ENCODE measurements at regions not wholly inside any gene's neighbourhood (a gene's known extent, or its start where the extent isn't known, plus 50 kb on each side); places are given as distances from the start of the nearest gene placed in this dataset.

DNA sequence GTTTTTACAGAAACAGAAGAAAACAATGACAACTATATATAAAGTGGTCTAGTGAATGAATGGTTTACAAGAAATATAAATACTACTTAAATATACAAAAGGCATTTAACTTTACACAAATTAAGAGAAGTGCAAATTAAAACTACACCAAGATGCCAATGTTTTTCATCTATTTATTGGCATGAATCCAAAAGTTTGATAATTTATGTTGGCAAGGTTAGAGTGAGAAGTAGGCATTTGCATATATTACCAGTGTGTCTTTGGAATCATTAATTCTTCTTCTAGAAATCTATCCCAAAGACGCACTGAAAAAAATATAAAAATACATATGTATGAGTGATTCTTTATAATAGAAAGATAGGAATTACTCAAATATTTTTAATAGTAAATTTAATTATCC, 457.4 kb downstream of the MDFIC start:
- no peak for DNase-seq (ENCODE audit: low read depth)
- no peak overlapping the region for H3K4me3 ChIP-seq (ENCODE audit: low read length)
- TF ChIP-seq, protein P1, sequence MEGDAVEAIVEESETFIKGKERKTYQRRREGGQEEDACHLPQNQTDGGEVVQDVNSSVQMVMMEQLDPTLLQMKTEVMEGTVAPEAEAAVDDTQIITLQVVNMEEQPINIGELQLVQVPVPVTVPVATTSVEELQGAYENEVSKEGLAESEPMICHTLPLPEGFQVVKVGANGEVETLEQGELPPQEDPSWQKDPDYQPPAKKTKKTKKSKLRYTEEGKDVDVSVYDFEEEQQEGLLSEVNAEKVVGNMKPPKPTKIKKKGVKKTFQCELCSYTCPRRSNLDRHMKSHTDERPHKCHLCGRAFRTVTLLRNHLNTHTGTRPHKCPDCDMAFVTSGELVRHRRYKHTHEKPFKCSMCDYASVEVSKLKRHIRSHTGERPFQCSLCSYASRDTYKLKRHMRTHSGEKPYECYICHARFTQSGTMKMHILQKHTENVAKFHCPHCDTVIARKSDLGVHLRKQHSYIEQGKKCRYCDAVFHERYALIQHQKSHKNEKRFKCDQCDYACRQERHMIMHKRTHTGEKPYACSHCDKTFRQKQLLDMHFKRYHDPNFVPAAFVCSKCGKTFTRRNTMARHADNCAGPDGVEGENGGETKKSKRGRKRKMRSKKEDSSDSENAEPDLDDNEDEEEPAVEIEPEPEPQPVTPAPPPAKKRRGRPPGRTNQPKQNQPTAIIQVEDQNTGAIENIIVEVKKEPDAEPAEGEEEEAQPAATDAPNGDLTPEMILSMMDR (conservative IDR thresholded peaks at IDR 0.05; ENCODE audit: low read depth, low read length) = no peak

DNA sequence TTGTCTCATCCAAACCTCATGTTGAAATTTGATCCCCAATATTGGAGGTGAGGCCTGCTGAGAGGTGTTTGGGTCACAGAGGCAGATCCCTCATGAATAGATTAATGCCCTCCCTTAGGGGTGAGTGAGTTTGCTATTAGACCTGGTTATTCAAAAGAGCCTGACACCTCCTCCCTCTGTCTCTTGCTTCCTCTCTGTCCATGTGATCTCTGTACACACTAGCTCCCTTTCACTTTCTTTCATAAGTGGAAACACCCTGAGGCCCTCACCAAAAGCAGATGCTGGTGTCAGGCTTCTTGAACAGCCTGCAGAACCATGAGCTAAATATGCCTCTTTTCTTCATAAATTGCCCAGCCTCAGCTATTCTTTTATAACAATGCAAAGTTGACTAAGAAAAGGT, 447.1 kb downstream of the MDFIC start:
- no peak for DNase-seq (ENCODE audit: low read depth)

DNA sequence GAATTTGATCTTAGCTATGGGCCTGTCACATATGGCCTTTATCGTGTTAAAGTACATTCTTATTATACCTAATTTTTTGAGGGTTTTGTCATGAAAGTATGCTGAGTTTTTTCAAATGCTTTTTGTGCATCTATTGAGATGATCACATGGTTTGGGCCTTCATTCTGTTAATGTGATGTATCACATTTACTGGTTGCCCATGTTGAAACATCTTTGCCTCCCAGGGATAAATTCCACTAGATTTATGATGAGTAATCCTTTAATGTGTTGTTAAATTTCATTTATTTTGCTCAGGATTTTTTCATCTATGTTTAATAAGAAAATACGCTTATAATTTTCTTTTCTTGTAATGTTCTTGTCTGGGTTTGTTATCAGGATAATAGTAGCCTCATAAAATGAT, 442.0 kb downstream of the MDFIC start:
- TF ChIP-seq, protein P1 (conservative IDR thresholded peaks at IDR 0.05; ENCODE audit: low read depth, low read length) = no peak
- H3K4me3 ChIP-seq (ENCODE audit: low read length) = no peak overlapping the region
- DNase-seq (ENCODE audit: low read depth) = no peak

More for the DNA sequence above, 447.1 kb downstream of the MDFIC start:
- no peak overlapping the region for H3K4me3 ChIP-seq (ENCODE audit: low read length)
- TF ChIP-seq, protein P1 (conservative IDR thresholded peaks at IDR 0.05; ENCODE audit: low read depth, low read length) = no peak

DNA sequence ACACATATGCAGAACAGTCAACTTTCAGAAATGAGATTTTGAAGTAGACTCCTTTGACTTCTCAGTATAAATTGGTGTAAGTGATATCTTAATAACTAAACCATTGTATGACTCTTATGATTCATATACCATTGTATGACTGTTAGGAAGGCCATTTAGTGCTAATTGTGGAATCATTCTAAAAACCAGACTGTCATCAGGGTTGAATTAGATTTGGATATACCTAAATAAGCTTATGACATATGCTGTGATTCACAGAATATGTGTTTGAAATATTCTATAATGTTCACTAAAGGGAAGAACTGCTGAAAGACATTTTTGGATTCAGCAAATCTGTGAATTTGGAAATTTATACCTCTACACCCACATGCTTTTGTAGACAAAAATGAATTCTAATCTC, 438.1 kb downstream of the MDFIC start:
- no peak overlapping the region for H3K4me3 ChIP-seq (ENCODE audit: low read length)
- TF ChIP-seq, protein P1 (conservative IDR thresholded peaks at IDR 0.05; ENCODE audit: low read depth, low read length) = no peak
- no peak for DNase-seq (ENCODE audit: low read depth)

DNA sequence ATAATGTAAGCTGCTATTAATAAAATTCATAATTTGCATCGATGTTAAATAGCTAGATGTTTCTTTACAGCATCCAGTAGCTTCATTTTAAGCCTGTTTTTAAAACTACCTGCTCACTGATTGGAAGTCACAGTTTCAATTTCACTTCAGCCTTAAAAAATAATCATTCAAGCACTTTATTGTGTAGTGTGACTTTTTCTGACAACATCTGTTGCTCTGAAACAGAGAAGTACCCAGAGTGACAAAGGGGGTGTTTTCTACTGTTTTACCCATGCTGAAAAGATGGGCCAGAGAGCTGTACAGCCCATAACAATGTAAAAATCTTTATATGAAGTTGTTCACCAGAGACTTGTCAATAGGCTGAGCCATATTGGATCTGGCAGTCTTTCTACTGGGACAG, 437.2 kb downstream of the MDFIC start:
- TF ChIP-seq, protein P1 (conservative IDR thresholded peaks at IDR 0.05; ENCODE audit: low read depth, low read length) = no peak
- H3K4me3 ChIP-seq (ENCODE audit: low read length) = no peak overlapping the region
- DNase-seq (ENCODE audit: low read depth) = no peak

DNA sequence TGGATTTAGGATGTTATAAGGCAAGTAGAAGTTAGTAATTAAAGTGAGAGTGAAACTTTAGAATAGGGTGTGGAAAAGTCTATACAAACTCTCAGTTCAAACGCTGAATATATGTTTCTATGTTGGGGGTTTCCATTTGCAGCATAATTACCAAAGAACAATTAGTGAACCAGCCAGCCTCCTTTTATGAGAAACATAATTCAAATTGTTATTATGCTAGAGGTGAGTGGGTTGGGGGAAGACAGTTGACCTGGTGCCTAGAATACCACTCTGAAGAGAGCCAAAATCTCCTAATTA, 435.8 kb downstream of the MDFIC start:
- TF ChIP-seq, protein P1 (conservative IDR thresholded peaks at IDR 0.05; ENCODE audit: low read depth, low read length) = no peak
- no peak for DNase-seq (ENCODE audit: low read depth)
- no peak overlapping the region for H3K4me3 ChIP-seq (ENCODE audit: low read length)

DNA sequence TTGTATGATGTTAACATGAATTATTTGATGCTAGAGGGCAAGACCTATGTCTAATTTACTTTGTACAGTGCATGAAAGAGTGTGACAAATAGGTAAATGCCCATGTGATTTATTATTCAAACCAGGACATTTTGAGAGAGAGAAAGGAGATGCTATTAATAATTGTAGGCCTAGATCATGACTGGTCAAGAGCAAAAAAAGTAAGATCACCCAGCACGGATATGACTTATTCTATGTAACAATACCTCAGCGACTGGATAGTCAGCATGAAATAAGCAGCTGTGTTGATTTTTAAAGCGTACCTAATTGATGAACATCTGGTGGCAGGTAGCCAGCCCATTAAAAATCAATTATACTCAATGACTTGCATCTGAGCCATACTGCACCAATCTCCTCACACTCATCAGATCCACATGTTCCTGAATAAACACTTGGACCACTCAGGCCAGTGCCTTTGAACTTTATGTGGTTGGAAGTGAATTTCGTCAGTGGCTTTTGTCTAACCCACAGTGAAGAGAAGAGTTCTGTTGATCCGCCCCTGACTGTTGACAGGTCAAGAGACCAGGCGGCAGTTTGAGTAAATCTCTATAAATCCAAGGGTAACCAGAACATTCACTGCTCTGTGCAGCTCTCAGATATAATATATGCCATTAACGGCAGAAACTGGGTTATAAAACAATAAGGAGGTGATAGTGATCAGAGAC, 435.3 kb downstream of the MDFIC start:
- TF ChIP-seq, protein P1 (conservative IDR thresholded peaks at IDR 0.05; ENCODE audit: low read depth, low read length) = no peak
- H3K4me3 ChIP-seq (ENCODE audit: low read length) = no peak overlapping the region
- no peak for DNase-seq (ENCODE audit: low read depth)
